ENCODE measurements at regions not wholly inside any gene's neighbourhood (a gene's known extent, or its start where the extent isn't known, plus 50 kb on each side); places are given as distances from the start of the nearest gene placed in this dataset.

GRCh38 chr1:220374449-220374848 lies 102.2 kb upstream of the RAB3GAP2 start (continued):
- TF ChIP-seq TRIM25 (IDR thresholded peaks at IDR 0.05; ENCODE audit: borderline replicate concordance) (no peak), CREB3L1 (IDR thresholded peaks at IDR 0.05; ENCODE audit: borderline replicate concordance, low read depth) (no peak), NFE2 (IDR thresholded peaks at IDR 0.05; ENCODE audit: low read depth) (peak; percentile 73), FOS (IDR thresholded peaks at IDR 0.05; ENCODE audit: extremely low read depth, insufficient read length) (no peak), CTCF (IDR thresholded peaks at IDR 0.05 in 2 of 3, conservative IDR thresholded peaks at IDR 0.05 in 1 of 3; ENCODE audit: insufficient read depth in 2 of 3, low read depth in 1 of 3, low read length in 3 of 3) (no peak), FOXP1 (CRISPR knock-in tag; IDR thresholded peaks at IDR 0.05) (no peak), ZNF12 (CRISPR knock-in tag; IDR thresholded peaks at IDR 0.05) (no peak)

All from K562 (cell line).